ENCODE measurements at regions not wholly inside any gene's neighbourhood (a gene's known extent, or its start where the extent isn't known, plus 50 kb on each side); places are given as distances from the start of the nearest gene placed in this dataset.

DNA sequence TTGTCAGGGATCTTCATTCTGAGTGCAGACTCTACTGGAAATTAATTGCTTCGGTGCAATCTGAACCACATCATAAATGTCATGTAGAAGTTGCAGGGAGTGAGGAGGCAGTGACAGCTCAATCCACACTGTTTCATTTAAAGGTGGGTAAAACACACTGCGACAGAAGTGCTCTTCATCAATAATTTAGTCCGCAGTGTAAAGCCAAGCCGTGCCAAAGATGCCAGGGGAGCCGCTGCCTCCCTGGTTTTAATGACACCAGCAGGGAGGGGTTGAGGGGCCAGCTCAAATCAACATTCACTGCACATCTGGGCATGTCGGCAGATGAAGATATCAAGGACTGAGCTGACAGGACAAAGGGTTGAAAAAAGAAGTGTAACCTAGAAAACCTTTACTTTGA lies 305.7 kb upstream of the VRK2 start:
- TF ChIP-seq, protein P1, sequence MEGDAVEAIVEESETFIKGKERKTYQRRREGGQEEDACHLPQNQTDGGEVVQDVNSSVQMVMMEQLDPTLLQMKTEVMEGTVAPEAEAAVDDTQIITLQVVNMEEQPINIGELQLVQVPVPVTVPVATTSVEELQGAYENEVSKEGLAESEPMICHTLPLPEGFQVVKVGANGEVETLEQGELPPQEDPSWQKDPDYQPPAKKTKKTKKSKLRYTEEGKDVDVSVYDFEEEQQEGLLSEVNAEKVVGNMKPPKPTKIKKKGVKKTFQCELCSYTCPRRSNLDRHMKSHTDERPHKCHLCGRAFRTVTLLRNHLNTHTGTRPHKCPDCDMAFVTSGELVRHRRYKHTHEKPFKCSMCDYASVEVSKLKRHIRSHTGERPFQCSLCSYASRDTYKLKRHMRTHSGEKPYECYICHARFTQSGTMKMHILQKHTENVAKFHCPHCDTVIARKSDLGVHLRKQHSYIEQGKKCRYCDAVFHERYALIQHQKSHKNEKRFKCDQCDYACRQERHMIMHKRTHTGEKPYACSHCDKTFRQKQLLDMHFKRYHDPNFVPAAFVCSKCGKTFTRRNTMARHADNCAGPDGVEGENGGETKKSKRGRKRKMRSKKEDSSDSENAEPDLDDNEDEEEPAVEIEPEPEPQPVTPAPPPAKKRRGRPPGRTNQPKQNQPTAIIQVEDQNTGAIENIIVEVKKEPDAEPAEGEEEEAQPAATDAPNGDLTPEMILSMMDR (IDR thresholded peaks at IDR 0.05; ENCODE audit: insufficient read depth, low read length, poor library complexity, severe bottlenecking), result no peak
- TF ChIP-seq EZH2phosphoT487 (conservative IDR thresholded peaks at IDR 0.05; ENCODE audit: low read length), result no peak

Data from SU-DHL-6 (cell line).